K562 (cell line): ENCODE measurements at regions not wholly inside any gene's neighbourhood (a gene's known extent, or its start where the extent isn't known, plus 50 kb on each side); places are given as distances from the start of the nearest gene placed in this dataset.
A peak's percentile ranks its signal among the peaks of the same experiment; 100 is the strongest.

Experiments used
- ATAC-seq: fragments of 200-7000 bp; cut with Tn5 transposase; 3 replicates; pipeline ENCODE4 v1.9.1; 2020; ENCODE audit warnings: moderate library complexity
- BruUV-seq: library from RNA; stranded (reverse); fragments of 400-500 nt; replicated peaks from 2 replicates; lab custom pipeline; 2021; lab: Mats Ljungman, UMichigan
- CTCF ChIA-PET: fragments of 300-600 bp; formaldehyde crosslinking; extraction: SDS; loops from one replicate; lab custom pipeline; 2021; ENCODE audit warnings: low intra/inter-chr PET ratio; lab: Yijun Ruan, JAX
- POLR2A ChIA-PET: fragments of 300-600, 350-650 bp; sonication (Branson Sonifier 250); formaldehyde crosslinking; extraction: SDS; loops from one replicate; lab custom pipeline; 2021; ENCODE audit warnings: antibody characterized with exemption, inconsistent platforms; lab: Yijun Ruan, JAX
- DNase-seq, 4 experiments: peaks; one replicate each; pipeline versions ENCODE4 v3.0.0 to v3.0.0-alpha.2; 2011 to 2018; ENCODE audit warnings: low spot score in 3 of 4, mixed read lengths in 3 of 4; ENCODE audit errors: extremely low read depth in 1 of 4
- FAIRE-seq: peaks from 2 replicates; lab custom pipeline; 2011; peaks lifted over from hg19 to GRCh38; lab: Jason Lieb, UNC
- H2AFZ ChIP-seq: 2 replicates; pipeline ENCODE4 v1.6.0; 2011; ENCODE audit warnings: low read depth, low read length, control low read depth, inconsistent platforms
- H3K27ac ChIP-seq: fragments of 200-600 bp; 3 replicates; pipeline ENCODE4 v1.8.0; 2011; ENCODE audit warnings: low read depth, mild to moderate bottlenecking, control low read depth, inconsistent platforms, low read length, moderate library complexity, mixed read lengths; ENCODE audit errors: extremely low read depth
- H3K27me3 ChIP-seq, 2 experiments: fragments of 300-600 bp in 1 of 2; 2 replicates in 1 of 2; 3 replicates in 1 of 2; pipeline versions ENCODE4 v1.6.0 to v1.8.0; 2011; ENCODE audit warnings: inconsistent platforms in 2 of 2, low read length in 2 of 2, mild to moderate bottlenecking in 1 of 2, mixed read lengths in 1 of 2, moderate library complexity in 1 of 2; ENCODE audit not compliant: control insufficient read depth in 2 of 2, insufficient read depth in 2 of 2
- H3K36me3 ChIP-seq: fragments of 300-600 bp; 3 replicates; pipeline ENCODE4 v1.8.0; 2011; ENCODE audit warnings: mild to moderate bottlenecking, low read length, inconsistent platforms; ENCODE audit not compliant: control insufficient read depth, insufficient read depth
- H3K4me1 ChIP-seq, 2 experiments: fragments of 200-600 bp in 1 of 2; replicated peaks in 1 of 2; 2 replicates in 1 of 2; 3 replicates in 1 of 2; pipeline versions ENCODE4 v1.5.1 to v1.8.0; 2011; ENCODE audit warnings: inconsistent platforms in 2 of 2, low read length in 2 of 2, mild to moderate bottlenecking in 1 of 2, mixed read lengths in 1 of 2, moderate library complexity in 1 of 2; ENCODE audit not compliant: control insufficient read depth in 2 of 2, insufficient read depth in 2 of 2
- H3K4me2 ChIP-seq: 2 replicates; pipeline ENCODE4 v1.6.1; 2011; ENCODE audit warnings: low read length, control low read depth, inconsistent platforms, mixed read lengths; ENCODE audit not compliant: insufficient read depth
- H3K4me3 ChIP-seq: fragments of 200-600 bp; sonication (generic), shearing (Covaris generic); 2 replicates; pipeline ENCODE4 v1.5.1; 2016; ENCODE audit warnings: control low read depth, inconsistent platforms
- H3K79me2 ChIP-seq: fragments of 200-600 bp; 3 replicates; pipeline ENCODE4 v1.8.0; 2011; ENCODE audit warnings: low read length, inconsistent platforms; ENCODE audit not compliant: control insufficient read depth, insufficient read depth
- H3K9ac ChIP-seq, 2 experiments: 2 replicates each; pipeline versions ENCODE4 v1.6.0 to v1.6.1; 2011; ENCODE audit warnings: low read depth in 2 of 2, low read length in 2 of 2, control low read depth in 1 of 2, inconsistent platforms in 1 of 2, mild to moderate bottlenecking in 1 of 2, mixed read lengths in 1 of 2; ENCODE audit not compliant: insufficient read depth in 1 of 2
- H3K9me1 ChIP-seq: one replicate; pipeline ENCODE4 v1.6.0; 2011; ENCODE audit warnings: inconsistent platforms, mild to moderate bottlenecking, low read length, moderate library complexity; ENCODE audit not compliant: control insufficient read depth, insufficient read depth
- H3K9me3 ChIP-seq: replicated peaks from 2 replicates; pipeline ENCODE4 v1.5.1; 2011; ENCODE audit warnings: low read depth, low read length, inconsistent platforms; ENCODE audit not compliant: control insufficient read depth, insufficient read depth
- H4K20me1 ChIP-seq: replicated peaks from 2 replicates; pipeline ENCODE4 v1.6.1; 2011; ENCODE audit warnings: low read length, inconsistent platforms, mixed read lengths; ENCODE audit not compliant: control insufficient read depth, insufficient read depth
- ARID1B ChIP-seq: fragments of 450-650 bp; IDR thresholded peaks from 2 replicates; pipeline ENCODE4 v1.6.1; 2016; ENCODE audit warnings: antibody characterized with exemption, mild to moderate bottlenecking, inconsistent platforms
- CBFA2T2 ChIP-seq: fragments of 450-650 bp; conservative IDR thresholded peaks from 2 replicates; pipeline ENCODE4 v1.6.1; 2017; ENCODE audit warnings: mild to moderate bottlenecking
- CBFA2T3 ChIP-seq: fragments of 450-650 bp; IDR thresholded peaks from 2 replicates; pipeline ENCODE4 v1.6.1; 2017
- CXXC5 ChIP-seq: fragments of 250-450 bp; sonication (Bioruptor Pico); IDR thresholded peaks from 2 replicates; pipeline ENCODE4 v1.8.0; 2022; ENCODE audit warnings: inconsistent platforms, mild to moderate bottlenecking, moderate library complexity
- JUND ChIP-seq, 2 experiments: IDR thresholded peaks; 2 replicates in 1 of 2; 3 replicates in 1 of 2; pipeline ENCODE4 v1.6.1; 2011; ENCODE audit warnings: borderline replicate concordance in 2 of 2, low read depth in 2 of 2, low read length in 2 of 2, improper control_type of control experiment in 1 of 2, missing biosample characterization in 1 of 2, missing genetic modification characterization in 1 of 2, missing genetic modification reagents in 1 of 2
- KDM1A ChIP-seq, 2 experiments: fragments of 450-650 bp; IDR thresholded peaks; 2 replicates each; pipeline ENCODE4 v1.6.1; 2016; ENCODE audit warnings: mild to moderate bottlenecking in 2 of 2
- LARP7 ChIP-seq: fragments of 450-650 bp; IDR thresholded peaks from 2 replicates; pipeline ENCODE4 v1.6.1; 2016
- MEIS2 ChIP-seq: fragments of 450-650 bp; IDR thresholded peaks from 2 replicates; pipeline ENCODE4 v1.6.1; 2014; ENCODE audit warnings: mild to moderate bottlenecking; ENCODE audit not compliant: partially characterized antibody
- PURB ChIP-seq: sonication (generic); formaldehyde crosslinking; IDR thresholded peaks from 2 replicates; pipeline ENCODE4 v1.9.0; 2021; ENCODE audit warnings: low read depth, mild to moderate bottlenecking, missing genetic modification reagents
- SMARCB1 ChIP-seq: IDR thresholded peaks from 2 replicates; pipeline ENCODE4 v1.6.1; 2011; ENCODE audit warnings: improper control_type of control experiment, low read depth; ENCODE audit not compliant: insufficient read length
- SOX6 ChIP-seq: fragments of 450-650 bp; IDR thresholded peaks from 2 replicates; pipeline ENCODE4 v1.6.1; 2014; ENCODE audit warnings: mild to moderate bottlenecking
- SREBF1 ChIP-seq: fragments of 150-350 bp; IDR thresholded peaks from 2 replicates; pipeline ENCODE4 v1.6.1; 2014; ENCODE audit warnings: antibody characterized with exemption, low read depth, low read length, borderline replicate concordance
- TCF3 ChIP-seq: sonication (generic); formaldehyde crosslinking; IDR thresholded peaks from 2 replicates; pipeline ENCODE4 v1.4.0; 2020; ENCODE audit warnings: mild to moderate bottlenecking, missing genetic modification reagents
- ZBTB1 ChIP-seq: sonication (generic); formaldehyde crosslinking; IDR thresholded peaks from 2 replicates; pipeline ENCODE4 v1.8.1; 2023; ENCODE audit warnings: missing genetic modification reagents, low read depth, mild to moderate bottlenecking, borderline replicate concordance
- ZNF143 ChIP-seq: sonication (generic); formaldehyde crosslinking; IDR thresholded peaks from 2 replicates; pipeline ENCODE4 v1.9.0; 2022; ENCODE audit warnings: mild to moderate bottlenecking, missing genetic modification reagents
- ZNF184 ChIP-seq: sonication (generic); formaldehyde crosslinking; IDR thresholded peaks from 2 replicates; pipeline ENCODE4 v1.5.0; 2020; ENCODE audit warnings: missing genetic modification reagents
- ZNF445 ChIP-seq: fragments of 250-450 bp; sonication (Bioruptor Pico); IDR thresholded peaks from 2 replicates; pipeline ENCODE4 v1.4.0; 2020; ENCODE audit warnings: low read depth, mild to moderate bottlenecking, moderate library complexity
- WGBS: fragments of 100-300 bp; shearing (Covaris generic); methylation state at CpG from one replicate; pipeline ENCODE4 v1.1.6; 2016; ENCODE audit warnings: low coverage, mixed read lengths; ENCODE audit not compliant: insufficient coverage; ENCODE audit errors: missing lambda C conversion rate; 5-methylcytosine and 5-hydroxymethylcytosine counted together
- in situ Hi-C: fragments of 300-500 bp; cut with MboI; formaldehyde crosslinking; loops from 4 replicates; pipeline ENCODE4 v1.15.0; 2018; ENCODE audit warnings: inconsistent platforms, mixed read lengths
- intact Hi-C: fragments of 100-400 bp; cut with micrococcal nuclease; formaldehyde crosslinking; loops from 2 replicates; pipeline ENCODE4 v1.14.2; 2022
- TF ChIP-seq, protein P1 (sequence below): fragments of 450-650 bp; formaldehyde crosslinking; IDR thresholded peaks from 2 replicates; pipeline ENCODE4 v1.4.0; 2020; ENCODE audit warnings: mild to moderate bottlenecking, moderate library complexity
- TF ChIP-seq, protein P2 (sequence below): fragments of 250-450 bp; sonication (Bioruptor Pico); IDR thresholded peaks from 2 replicates; pipeline ENCODE4 v1.4.0; 2020; ENCODE audit warnings: borderline replicate concordance
- TF ChIP-seq, protein P3 (sequence below): fragments of 450-650 bp; IDR thresholded peaks from 2 replicates; pipeline ENCODE4 v1.6.1; 2016

DNA sequence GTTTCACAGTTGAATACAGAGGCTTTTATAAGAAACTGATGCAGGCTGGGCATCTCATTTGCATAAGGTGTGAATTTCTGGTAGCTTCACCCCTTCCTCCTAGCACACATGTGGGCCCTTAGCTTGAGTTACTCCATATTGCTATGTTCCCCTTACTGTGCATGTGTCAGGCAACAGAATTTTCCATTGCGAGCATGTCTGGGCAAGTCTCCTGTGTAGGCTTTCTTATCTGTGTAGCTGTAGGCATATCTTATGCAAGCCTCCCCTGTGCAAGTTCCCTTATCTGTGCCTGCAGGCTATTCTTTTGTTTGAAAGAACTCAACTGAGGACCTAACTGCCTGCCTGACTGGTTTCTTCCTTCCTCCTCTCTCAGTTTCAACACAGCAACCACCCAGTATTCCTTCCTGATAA is 597.4 kb upstream of the CDH5 start (continued):
- TF ChIP-seq, protein P1, sequence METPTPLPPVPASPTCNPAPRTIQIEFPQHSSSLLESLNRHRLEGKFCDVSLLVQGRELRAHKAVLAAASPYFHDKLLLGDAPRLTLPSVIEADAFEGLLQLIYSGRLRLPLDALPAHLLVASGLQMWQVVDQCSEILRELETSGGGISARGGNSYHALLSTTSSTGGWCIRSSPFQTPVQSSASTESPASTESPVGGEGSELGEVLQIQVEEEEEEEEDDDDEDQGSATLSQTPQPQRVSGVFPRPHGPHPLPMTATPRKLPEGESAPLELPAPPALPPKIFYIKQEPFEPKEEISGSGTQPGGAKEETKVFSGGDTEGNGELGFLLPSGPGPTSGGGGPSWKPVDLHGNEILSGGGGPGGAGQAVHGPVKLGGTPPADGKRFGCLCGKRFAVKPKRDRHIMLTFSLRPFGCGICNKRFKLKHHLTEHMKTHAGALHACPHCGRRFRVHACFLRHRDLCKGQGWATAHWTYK (CRISPR knock-in tag) = peak; percentile 100
- TF ChIP-seq, protein P2, sequence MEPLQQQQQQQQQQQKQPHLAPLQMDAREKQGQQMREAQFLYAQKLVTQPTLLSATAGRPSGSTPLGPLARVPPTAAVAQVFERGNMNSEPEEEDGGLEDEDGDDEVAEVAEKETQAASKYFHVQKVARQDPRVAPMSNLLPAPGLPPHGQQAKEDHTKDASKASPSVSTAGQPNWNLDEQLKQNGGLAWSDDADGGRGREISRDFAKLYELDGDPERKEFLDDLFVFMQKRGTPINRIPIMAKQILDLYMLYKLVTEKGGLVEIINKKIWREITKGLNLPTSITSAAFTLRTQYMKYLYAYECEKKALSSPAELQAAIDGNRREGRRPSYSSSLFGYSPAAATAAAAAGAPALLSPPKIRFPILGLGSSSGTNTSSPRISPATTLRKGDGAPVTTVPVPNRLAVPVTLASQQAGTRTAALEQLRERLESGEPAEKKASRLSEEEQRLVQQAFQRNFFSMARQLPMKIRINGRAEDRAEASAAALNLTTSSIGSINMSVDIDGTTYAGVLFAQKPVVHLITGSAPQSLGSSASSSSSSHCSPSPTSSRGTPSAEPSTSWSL = peak; percentile 100
- TF ChIP-seq ZBTB1 (CRISPR knock-in tag) = no peak
- no peak for TF ChIP-seq SREBF1
- TF ChIP-seq ZNF143 (CRISPR knock-in tag) = no peak

DNA sequence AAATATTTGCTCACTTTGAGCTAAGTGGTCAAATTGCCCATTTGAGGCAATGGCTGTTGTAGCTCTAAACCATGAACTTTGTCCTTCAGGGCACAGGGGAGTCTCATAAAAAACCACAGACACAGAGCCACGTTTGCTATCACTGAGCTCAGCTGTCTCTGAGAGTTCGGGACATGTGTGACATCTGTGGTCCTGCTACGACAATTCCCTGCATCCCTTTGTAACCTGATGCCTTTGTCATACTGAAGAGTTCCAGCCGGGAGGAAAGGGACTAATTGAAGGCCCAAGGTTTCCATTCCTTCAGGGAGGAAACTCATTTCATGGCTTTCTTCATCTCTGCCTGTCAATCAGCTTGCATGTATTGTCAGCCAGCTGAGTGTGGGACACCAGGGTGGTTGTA is 599.4 kb upstream of the CDH5 start:
- peaks cover 0 to 21% of the 10 kb centered on the region in 2 experiments; a peak in 2 of 5 replicates for H3K4me1 ChIP-seq
- H2AFZ ChIP-seq = peak overlapping the region; percentile 44
- BruUV-seq = no TSS peak
- WGBS = 0% methylated on average over 3 of the region's 4 CpGs
- FAIRE-seq (no peak), ATAC-seq (peak; percentile 17; the same call in 1 of the 3 replicates), DNase-seq (peak in 2 of 4 experiments; percentile 12 to 44)
- no peaks in the 10 kb centered on the region for H4K20me1 ChIP-seq
- CTCF ChIA-PET = no interaction called here
- H3K79me2 ChIP-seq = no peaks in the 10 kb centered on the region
- in situ Hi-C loops = no loop called here
- intact Hi-C loops = no loop called here
- no peak overlapping the region for H3K27ac ChIP-seq
- no peaks in the 10 kb centered on the region for H3K9me1 ChIP-seq
- no peaks in the 10 kb centered on the region for H3K36me3 ChIP-seq
- H3K27me3 ChIP-seq = no peaks in the 10 kb centered on the region
- peaks cover 18% of the 10 kb centered on the region for H3K9me3 ChIP-seq
- POLR2A ChIA-PET = no interaction called here
- H3K4me3 ChIP-seq = no peak overlapping the region
- no peak overlapping the region for H3K4me2 ChIP-seq
- no peak overlapping the region for H3K9ac ChIP-seq
- TF ChIP-seq PURB (no peak), CXXC5 (CRISPR knock-in tag) (no peak; the same call in 1 of the 2 replicates), ZNF184 (CRISPR knock-in tag) (no peak), ARID1B (0 out of 2 replicates have a peak, but pooled peaks have one; percentile 26), CBFA2T3 (peak; percentile 70), JUND (IDR thresholded peaks at IDR 0.05; ENCODE audit: borderline replicate concordance, low read depth, low read length) (no peak), JUND (tag; IDR thresholded peaks at IDR 0.05; ENCODE audit: borderline replicate concordance, low read depth, low read length) (peak; percentile 11; the same call in 1 of the 3 replicates), KDM1A (IDR thresholded peaks at IDR 0.05) (0 out of 4 replicates have a peak, but pooled peaks of 1 of the 2 experiments have one; percentile 5), SOX6 (peak; percentile 73; the same call in 1 of the 2 replicates), TCF3 (CRISPR knock-in tag) (peak; percentile 62), LARP7 (no peak), ZNF445 (no peak), SMARCB1 (no peak), CBFA2T2 (peak; percentile 56; the same call in 1 of the 2 replicates), MEIS2 (peak; percentile 2)
- TF ChIP-seq, protein P3, sequence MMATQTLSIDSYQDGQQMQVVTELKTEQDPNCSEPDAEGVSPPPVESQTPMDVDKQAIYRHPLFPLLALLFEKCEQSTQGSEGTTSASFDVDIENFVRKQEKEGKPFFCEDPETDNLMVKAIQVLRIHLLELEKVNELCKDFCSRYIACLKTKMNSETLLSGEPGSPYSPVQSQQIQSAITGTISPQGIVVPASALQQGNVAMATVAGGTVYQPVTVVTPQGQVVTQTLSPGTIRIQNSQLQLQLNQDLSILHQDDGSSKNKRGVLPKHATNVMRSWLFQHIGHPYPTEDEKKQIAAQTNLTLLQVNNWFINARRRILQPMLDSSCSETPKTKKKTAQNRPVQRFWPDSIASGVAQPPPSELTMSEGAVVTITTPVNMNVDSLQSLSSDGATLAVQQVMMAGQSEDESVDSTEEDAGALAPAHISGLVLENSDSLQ = peak; percentile 87
